ENCODE measurements at regions not wholly inside any gene's neighbourhood (a gene's known extent, or its start where the extent isn't known, plus 50 kb on each side); places are given as distances from the start of the nearest gene placed in this dataset.
"Not testable (repeated sequence)": the region's sequence is repeated elsewhere in the genome, so short reads cannot be mapped to it uniquely, and the experiment has no call there.

- DNase-seq: no peak
Measured at GRCh38 chr3:150239766-150240165, 168.3 kb upstream of the TSC22D2 start.

GRCh38 chr3:150238995-150239619 is 169.0 kb upstream of the TSC22D2 start:
- no peak for DNase-seq

GRCh38 chr3:150238048-150238802 is 169.9 kb upstream of the TSC22D2 start:
- no peak for DNase-seq

- DNase-seq: no peak
Measured at GRCh38 chr3:150237490-150237889, 170.6 kb upstream of the TSC22D2 start.

GRCh38 chr3:150236316-150237082 is 171.6 kb upstream of the TSC22D2 start:
- DNase-seq: no peak

- DNase-seq: no peak
Measured at GRCh38 chr3:150235799-150236198, 172.3 kb upstream of the TSC22D2 start.

- no peak for DNase-seq
Measured at GRCh38 chr3:150232992-150233451, 175.1 kb upstream of the TSC22D2 start.

GRCh38 chr3:150230037-150230436 is 178.1 kb upstream of the TSC22D2 start:
- no peak for DNase-seq

GRCh38 chr3:150228626-150229025 is 179.5 kb upstream of the TSC22D2 start:
- not testable (repeated sequence) for DNase-seq

- no peak for DNase-seq
Measured at GRCh38 chr3:150227839-150228238, 180.3 kb upstream of the TSC22D2 start.

GRCh38 chr3:150225986-150226385 is 182.1 kb upstream of the TSC22D2 start:
- DNase-seq: no peak

GRCh38 chr3:150223558-150223957 is 184.5 kb upstream of the TSC22D2 start:
- DNase-seq: no peak

GRCh38 chr3:150222691-150223489 is 185.2 kb upstream of the TSC22D2 start:
- DNase-seq: no peak

GRCh38 chr3:150221904-150222523 is 186.1 kb upstream of the TSC22D2 start:
- no peak for DNase-seq

- DNase-seq: no peak
Measured at GRCh38 chr3:150220799-150221198, 187.3 kb upstream of the TSC22D2 start.

GRCh38 chr3:150220041-150220440 is 188.1 kb upstream of the TSC22D2 start:
- DNase-seq: no peak

- no peak for DNase-seq
Measured at GRCh38 chr3:150218841-150219240, 189.3 kb upstream of the TSC22D2 start.

- DNase-seq: no peak
Measured at GRCh38 chr3:150218236-150218635, 189.9 kb upstream of the TSC22D2 start.

- no peak for DNase-seq
Measured at GRCh38 chr3:150217691-150218090, 190.4 kb upstream of the TSC22D2 start.

GRCh38 chr3:150216866-150217600 is 191.1 kb upstream of the TSC22D2 start:
- no peak for DNase-seq
